Fibroblast of skin of left quadriceps (primary cell): ENCODE measurements at regions not wholly inside any gene's neighbourhood (a gene's known extent, or its start where the extent isn't known, plus 50 kb on each side); places are given as distances from the start of the nearest gene placed in this dataset.
"Not testable (repeated sequence)": the region's sequence is repeated elsewhere in the genome, so short reads cannot be mapped to it uniquely, and the experiment has no call there.

Experiments
- DNase-seq, 2 experiments: peaks; one replicate each; pipeline ENCODE4 v3.0.0-alpha.2; 2013; ENCODE audit warnings: low read depth in 2 of 2

GRCh38 chr6:15170126-15170525, 75.7 kb upstream of the JARID2 start:
- no peak for DNase-seq

GRCh38 chr6:15171026-15171425, 74.8 kb upstream of the JARID2 start:
- no peak for DNase-seq

GRCh38 chr6:15176816-15177370, 69.0 kb upstream of the JARID2 start:
- DNase-seq = no peak

- no peak for DNase-seq
Observed at GRCh38 chr6:15183979-15184378, 61.9 kb upstream of the JARID2 start.

GRCh38 chr6:15184441-15184861, 61.4 kb upstream of the JARID2 start:
- DNase-seq = no peak

- DNase-seq = not testable (repeated sequence)
Observed at GRCh38 chr6:15185111-15185510, 60.8 kb upstream of the JARID2 start.

GRCh38 chr6:15193451-15193850, 52.4 kb upstream of the JARID2 start:
- not testable (repeated sequence) for DNase-seq

- DNase-seq = no peak
Observed at GRCh38 chr6:15194453-15194852, 51.4 kb upstream of the JARID2 start.
